ENCODE measurements at regions not wholly inside any gene's neighbourhood (a gene's known extent, or its start where the extent isn't known, plus 50 kb on each side); places are given as distances from the start of the nearest gene placed in this dataset.

DNA sequence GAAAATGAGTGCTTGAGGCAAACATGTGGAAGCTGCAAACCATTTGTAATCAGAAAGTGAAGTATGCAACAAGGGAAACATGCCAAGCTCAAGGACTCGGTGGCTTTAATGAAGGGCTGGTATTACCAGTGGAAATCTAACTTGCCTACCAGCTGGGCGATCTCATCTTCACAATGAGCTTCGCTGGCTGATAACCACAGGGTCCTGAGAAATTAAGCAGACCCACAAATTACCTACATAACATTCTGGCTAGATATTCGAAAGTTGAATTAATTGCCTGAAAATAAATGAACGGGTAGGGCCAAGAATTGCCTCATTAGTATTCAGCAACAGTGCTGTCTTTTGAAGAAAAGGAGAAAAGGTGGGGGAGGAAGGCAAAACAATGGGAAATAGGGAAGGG lies 439.4 kb downstream of the PDZRN4 start:
- TF ChIP-seq, protein P1, sequence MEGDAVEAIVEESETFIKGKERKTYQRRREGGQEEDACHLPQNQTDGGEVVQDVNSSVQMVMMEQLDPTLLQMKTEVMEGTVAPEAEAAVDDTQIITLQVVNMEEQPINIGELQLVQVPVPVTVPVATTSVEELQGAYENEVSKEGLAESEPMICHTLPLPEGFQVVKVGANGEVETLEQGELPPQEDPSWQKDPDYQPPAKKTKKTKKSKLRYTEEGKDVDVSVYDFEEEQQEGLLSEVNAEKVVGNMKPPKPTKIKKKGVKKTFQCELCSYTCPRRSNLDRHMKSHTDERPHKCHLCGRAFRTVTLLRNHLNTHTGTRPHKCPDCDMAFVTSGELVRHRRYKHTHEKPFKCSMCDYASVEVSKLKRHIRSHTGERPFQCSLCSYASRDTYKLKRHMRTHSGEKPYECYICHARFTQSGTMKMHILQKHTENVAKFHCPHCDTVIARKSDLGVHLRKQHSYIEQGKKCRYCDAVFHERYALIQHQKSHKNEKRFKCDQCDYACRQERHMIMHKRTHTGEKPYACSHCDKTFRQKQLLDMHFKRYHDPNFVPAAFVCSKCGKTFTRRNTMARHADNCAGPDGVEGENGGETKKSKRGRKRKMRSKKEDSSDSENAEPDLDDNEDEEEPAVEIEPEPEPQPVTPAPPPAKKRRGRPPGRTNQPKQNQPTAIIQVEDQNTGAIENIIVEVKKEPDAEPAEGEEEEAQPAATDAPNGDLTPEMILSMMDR (IDR thresholded peaks at IDR 0.05), result no peak
- no peak for TF ChIP-seq ZFX (IDR thresholded peaks at IDR 0.05; ENCODE audit: borderline replicate concordance)
